Neural crest cell (in vitro differentiated cells): ENCODE measurements at regions not wholly inside any gene's neighbourhood (a gene's known extent, or its start where the extent isn't known, plus 50 kb on each side); places are given as distances from the start of the nearest gene placed in this dataset.

Source experiments
- DNase-seq: peaks from one replicate; pipeline ENCODE4 v3.0.0; 2021; ENCODE audit warnings: low read depth, mixed read lengths, low spot score
- H3K27ac Mint-ChIP-seq: one replicate; pipeline ENCODE4 v1.8.0; 2021; ENCODE audit warnings: mild to moderate bottlenecking, mixed read lengths; ENCODE audit not compliant: unreplicated experiment
- H3K27me3 Mint-ChIP-seq: 2 replicates; pipeline ENCODE4 v1.8.0; 2021; ENCODE audit warnings: low read depth, mild to moderate bottlenecking, mixed read lengths
- H3K36me3 Mint-ChIP-seq: 2 replicates; pipeline ENCODE4 v1.8.0; 2021; ENCODE audit warnings: low read depth, mild to moderate bottlenecking, mixed read lengths
- H3K4me1 Mint-ChIP-seq: 2 replicates; pipeline ENCODE4 v1.8.0; 2021; ENCODE audit warnings: mixed read lengths
- H3K4me3 Mint-ChIP-seq: one replicate; pipeline ENCODE4 v1.8.0; 2021; ENCODE audit warnings: mild to moderate bottlenecking, mixed read lengths
- H3K9me3 Mint-ChIP-seq: 2 replicates; pipeline ENCODE4 v1.8.0; 2021; ENCODE audit warnings: mixed read lengths
- TF ChIP-seq, protein P1 (sequence below): fragments of 200-600 bp; sonication (generic); conservative IDR thresholded peaks from 2 replicates; pipeline ENCODE4 v1.5.0; 2021; ENCODE audit warnings: antibody characterized with exemption, mild to moderate bottlenecking

DNA sequence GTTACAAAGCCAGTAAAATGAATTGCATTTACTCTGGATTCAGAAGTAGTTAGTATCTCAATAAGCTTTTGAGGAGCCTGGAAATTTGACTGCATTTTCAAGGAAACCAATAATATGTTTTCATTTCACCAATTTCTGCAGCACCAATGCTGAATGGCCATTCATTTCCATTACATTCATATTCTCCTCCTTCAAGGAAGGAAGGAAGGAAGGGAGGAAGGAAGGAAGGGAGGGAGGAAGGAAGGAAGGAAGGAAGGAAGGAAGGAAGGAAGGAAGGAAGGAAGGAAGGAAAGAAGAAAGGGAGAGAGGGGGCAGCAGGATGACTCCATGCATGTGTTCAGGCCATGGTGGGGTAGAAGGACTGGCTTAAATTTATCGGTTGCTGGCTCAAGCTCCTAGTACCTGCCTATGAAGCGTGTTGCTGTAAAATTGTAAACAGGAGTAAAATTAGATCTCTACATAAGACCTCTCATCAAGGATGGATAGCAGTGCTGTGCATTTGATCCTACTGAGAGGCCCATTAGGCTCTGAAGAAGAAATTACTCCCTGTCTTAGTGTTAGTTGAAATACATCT is 498.8 kb upstream of the TNC start:
- Mint-ChIP-seq H3K27ac (no peak overlapping the region), H3K27me3 (peaks cover 41% of the 10 kb centered on the region), H3K4me3 (no peak overlapping the region), H3K36me3 (no peaks in the 10 kb centered on the region), H3K4me1 (no peaks in the 10 kb centered on the region), H3K9me3 (peaks cover 6% of the 10 kb centered on the region)
- TF ChIP-seq, protein P1, sequence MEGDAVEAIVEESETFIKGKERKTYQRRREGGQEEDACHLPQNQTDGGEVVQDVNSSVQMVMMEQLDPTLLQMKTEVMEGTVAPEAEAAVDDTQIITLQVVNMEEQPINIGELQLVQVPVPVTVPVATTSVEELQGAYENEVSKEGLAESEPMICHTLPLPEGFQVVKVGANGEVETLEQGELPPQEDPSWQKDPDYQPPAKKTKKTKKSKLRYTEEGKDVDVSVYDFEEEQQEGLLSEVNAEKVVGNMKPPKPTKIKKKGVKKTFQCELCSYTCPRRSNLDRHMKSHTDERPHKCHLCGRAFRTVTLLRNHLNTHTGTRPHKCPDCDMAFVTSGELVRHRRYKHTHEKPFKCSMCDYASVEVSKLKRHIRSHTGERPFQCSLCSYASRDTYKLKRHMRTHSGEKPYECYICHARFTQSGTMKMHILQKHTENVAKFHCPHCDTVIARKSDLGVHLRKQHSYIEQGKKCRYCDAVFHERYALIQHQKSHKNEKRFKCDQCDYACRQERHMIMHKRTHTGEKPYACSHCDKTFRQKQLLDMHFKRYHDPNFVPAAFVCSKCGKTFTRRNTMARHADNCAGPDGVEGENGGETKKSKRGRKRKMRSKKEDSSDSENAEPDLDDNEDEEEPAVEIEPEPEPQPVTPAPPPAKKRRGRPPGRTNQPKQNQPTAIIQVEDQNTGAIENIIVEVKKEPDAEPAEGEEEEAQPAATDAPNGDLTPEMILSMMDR = no peak
- DNase-seq = no peak

DNA sequence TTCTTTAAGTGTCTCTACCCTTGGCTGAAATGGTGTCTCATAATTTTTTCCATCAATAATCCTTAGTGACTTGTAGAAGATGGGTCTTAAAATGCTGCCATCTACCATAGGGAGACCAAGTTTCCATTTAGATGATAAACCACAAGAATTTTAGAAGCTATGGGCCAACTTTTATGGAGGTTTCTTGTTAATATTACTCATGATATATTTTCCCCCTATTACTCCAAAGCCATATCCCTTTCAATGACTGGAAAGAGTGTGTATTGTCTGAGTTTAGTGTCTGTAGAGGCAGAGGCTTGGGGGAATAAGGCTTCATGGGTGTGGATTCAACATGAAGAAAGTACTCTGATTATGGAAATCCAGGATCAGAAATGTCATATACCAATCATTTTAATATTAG is 507.3 kb upstream of the TNC start:
- TF ChIP-seq, protein P1 = no peak
- peaks cover 22% of the 10 kb centered on the region for H3K4me1 Mint-ChIP-seq
- no peaks in the 10 kb centered on the region for H3K36me3 Mint-ChIP-seq
- no peak overlapping the region for H3K4me3 Mint-ChIP-seq
- peaks cover 66% of the 10 kb centered on the region for H3K27me3 Mint-ChIP-seq
- DNase-seq = no peak
- H3K27ac Mint-ChIP-seq = no peak overlapping the region
- peaks cover 3% of the 10 kb centered on the region for H3K9me3 Mint-ChIP-seq

DNA sequence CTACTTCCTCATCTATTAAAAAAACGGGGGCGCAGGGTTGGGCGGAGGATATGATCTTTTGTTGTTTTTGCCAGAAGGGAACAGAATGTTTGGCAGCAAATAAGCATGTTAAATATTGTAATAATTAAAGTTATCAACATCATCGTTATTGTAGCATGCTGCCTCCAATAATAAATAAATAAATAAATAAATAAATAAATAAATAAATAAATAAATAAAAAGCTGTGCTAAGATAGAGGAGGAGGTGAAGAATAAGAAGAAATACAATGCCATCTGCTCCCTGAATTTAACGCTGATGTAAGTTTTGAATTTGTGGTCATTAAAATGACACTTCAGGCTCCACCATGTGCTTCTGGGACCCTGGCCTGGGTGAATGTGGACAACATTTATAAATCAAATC is 508.0 kb upstream of the TNC start:
- H3K27me3 Mint-ChIP-seq = peaks cover 64% of the 10 kb centered on the region
- H3K36me3 Mint-ChIP-seq = no peaks in the 10 kb centered on the region
- peaks cover 28% of the 10 kb centered on the region for H3K4me1 Mint-ChIP-seq
- H3K27ac Mint-ChIP-seq = no peak overlapping the region
- H3K9me3 Mint-ChIP-seq = no peaks in the 10 kb centered on the region
- TF ChIP-seq, protein P1 = no peak
- no peak for DNase-seq
- no peak overlapping the region for H3K4me3 Mint-ChIP-seq

GRCh38 chr9:115627511-115627910 is 509.6 kb upstream of the TNC start:
- H3K9me3 Mint-ChIP-seq = no peaks in the 10 kb centered on the region
- TF ChIP-seq, protein P1 = no peak
- no peak overlapping the region for H3K27ac Mint-ChIP-seq
- no peaks in the 10 kb centered on the region for H3K36me3 Mint-ChIP-seq
- H3K4me1 Mint-ChIP-seq = peaks cover 31% of the 10 kb centered on the region
- peaks cover 57% of the 10 kb centered on the region for H3K27me3 Mint-ChIP-seq
- no peak for DNase-seq
- H3K4me3 Mint-ChIP-seq = no peak overlapping the region

DNA sequence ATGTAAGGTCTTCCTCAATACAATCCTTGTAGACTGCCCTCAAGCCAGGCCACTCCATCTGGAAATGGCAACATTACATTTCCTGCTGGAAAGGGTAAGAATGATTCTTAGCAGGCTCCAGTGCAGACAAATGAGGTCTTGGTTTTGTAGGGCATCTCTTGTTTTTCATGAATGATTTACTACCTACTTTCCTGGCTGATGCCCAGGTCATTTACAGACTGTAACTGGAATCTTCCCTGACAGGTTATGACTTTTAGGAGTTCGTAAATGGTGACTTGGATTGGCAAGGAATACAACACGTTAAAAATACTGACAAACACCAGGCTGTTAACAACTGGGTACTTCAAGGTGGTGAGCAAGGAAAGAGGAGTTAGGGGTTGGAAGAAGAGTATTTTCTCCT is 510.5 kb upstream of the TNC start:
- H3K36me3 Mint-ChIP-seq = no peaks in the 10 kb centered on the region
- H3K4me3 Mint-ChIP-seq = no peak overlapping the region
- H3K4me1 Mint-ChIP-seq = peaks cover 31% of the 10 kb centered on the region
- DNase-seq = no peak
- TF ChIP-seq, protein P1 = no peak
- no peak overlapping the region for H3K27ac Mint-ChIP-seq
- no peaks in the 10 kb centered on the region for H3K9me3 Mint-ChIP-seq
- peaks cover 58% of the 10 kb centered on the region for H3K27me3 Mint-ChIP-seq
